Lung microvascular endothelial cell (primary cell): ENCODE measurements at regions not wholly inside any gene's neighbourhood (a gene's known extent, or its start where the extent isn't known, plus 50 kb on each side); places are given as distances from the start of the nearest gene placed in this dataset.

Source experiments
- DNase-seq, 2 donors: peaks; one replicate each; pipeline versions ENCODE4 v3.0.0 to v3.0.0-alpha.2; 2010; ENCODE audit warnings: low read depth in 2 of 2

DNA sequence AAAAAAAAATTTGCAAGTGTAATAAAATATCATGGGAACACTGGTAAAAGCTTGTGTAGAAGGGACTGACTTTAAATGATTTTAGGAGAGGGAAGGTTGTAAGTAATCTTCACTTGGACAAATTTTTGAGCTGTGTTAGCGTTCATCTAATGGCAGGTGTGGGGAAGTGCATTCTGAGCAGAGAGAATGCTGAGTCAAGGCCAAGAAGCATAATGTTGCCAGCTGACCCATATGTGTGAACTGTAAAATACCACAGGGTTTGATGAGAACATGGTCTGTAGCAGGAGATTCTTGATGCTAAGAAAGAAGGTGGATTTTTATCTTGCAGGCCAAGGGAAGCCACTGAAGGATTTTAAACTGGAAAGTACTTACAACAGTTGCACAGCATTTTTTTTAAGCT is 98.2 kb upstream of the ZNF32 start:
- no peak for DNase-seq

DNA sequence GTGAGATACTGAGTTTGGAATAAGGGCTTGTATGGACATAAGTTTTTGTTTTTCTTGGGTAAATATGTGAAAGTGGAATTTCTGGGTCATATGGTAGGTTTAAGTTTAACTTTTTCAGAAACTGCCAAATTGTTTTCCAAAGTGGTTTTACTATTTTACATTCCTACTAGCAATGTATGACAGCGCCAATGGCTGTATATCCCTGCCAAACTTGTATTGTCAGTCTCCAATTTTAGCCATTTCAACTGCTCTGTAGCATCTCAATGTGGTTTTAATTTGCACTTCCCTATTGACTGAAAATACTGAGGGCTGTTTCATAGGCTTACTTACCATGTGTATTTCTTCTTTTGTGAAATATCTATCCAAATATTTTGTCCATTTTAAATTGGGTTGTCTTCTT is 90.5 kb upstream of the ZNF32 start:
- no peak for DNase-seq

DNA sequence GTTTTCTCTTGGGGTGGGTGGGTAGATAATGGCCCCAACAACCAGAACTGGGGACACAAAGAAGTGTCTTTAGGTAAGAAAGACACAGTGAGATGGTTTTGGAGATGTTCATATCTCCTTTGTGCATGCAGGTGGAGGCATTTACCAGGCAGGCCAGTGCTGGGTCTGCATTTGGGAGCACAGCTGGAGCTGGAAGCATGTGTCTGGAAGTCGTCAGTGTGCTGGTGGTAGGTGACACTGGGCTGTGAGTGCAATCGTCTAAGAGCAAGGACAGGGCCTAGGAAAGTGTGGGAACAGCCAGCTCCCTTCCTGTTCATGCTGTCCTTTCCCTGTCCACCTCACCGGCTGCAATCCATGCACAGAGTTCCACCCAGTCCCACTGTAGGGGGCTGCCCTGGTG is 88.3 kb upstream of the ZNF32 start:
- no peak for DNase-seq

DNA sequence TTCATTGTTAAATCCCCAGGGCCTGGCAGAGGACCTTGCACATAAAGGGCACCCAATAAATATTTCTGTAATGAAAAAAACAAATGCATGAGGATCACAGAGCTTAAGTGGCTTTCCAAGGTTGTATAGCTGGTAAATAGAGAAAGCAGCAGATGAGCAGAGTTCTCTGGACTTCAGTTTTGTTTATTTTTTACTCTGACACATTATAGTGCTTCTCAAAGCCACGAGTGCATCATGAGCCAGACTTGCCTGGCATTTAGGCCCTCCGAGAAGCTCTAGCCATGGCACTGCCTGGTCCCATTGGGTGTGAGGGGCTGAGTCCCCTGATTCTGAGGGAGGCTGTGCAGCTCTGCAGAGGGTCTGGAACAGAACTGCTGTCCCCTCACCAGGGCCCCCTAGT is 87.2 kb upstream of the ZNF32 start:
- no peak for DNase-seq

DNA sequence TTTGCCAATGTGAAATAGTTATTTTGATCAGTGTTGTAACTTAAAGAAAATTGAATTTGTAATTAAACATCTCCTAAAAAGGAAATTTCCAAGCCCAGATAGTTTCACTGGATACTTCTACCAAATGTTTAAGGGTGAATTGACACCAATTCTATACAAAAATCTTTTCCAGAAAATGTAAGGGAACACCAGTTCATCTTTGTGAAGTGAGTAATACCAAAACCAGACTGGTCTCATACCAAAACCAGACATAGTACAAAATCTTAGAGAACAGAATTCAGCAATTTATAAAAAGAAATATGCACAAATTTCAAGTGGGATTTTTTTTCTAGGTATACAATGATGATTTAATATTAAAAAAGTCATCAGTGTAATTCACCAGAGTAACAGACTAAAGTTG is 86.0 kb upstream of the ZNF32 start:
- DNase-seq = no peak

DNA sequence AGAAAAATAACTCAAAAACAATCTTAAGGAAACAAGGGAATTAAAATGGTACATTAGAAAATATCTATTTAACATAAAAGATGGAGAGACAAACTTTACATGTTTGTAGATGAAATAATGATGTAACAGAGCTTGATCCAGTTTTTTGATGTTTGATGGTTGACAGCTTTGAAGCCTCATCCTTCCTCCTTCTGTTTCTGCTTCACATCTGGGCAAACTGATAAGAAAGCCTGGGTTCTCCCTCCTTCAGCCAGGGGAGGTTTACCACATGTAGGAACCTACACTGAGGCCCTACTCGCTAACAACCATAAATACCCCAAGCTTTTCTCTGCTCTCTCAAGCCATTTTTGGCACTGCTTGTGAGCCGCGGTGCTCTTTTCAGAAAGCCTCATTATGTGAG is 82.8 kb upstream of the ZNF32 start:
- DNase-seq = no peak

DNA sequence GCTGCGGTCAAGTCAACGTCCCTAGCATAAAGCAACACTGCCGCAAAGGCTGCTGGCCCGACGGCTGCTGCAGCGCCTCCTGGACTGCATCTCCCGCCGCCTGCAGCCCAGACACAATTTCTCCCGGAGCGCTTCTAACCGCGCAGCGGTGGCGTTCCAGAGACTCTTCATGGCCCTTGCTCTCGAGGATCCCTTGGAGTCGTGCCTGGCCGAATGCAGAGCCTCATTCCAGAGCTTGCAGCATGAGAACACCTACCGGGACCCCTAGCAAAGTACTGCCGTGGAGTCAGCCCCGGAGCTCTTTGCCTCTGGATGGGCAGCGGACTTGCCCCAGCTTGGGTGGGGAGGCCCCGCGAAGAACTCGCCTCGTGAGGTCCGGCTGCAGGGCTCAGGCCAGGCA is 79.7 kb upstream of the ZNF32 start:
- DNase-seq = no peak

DNA sequence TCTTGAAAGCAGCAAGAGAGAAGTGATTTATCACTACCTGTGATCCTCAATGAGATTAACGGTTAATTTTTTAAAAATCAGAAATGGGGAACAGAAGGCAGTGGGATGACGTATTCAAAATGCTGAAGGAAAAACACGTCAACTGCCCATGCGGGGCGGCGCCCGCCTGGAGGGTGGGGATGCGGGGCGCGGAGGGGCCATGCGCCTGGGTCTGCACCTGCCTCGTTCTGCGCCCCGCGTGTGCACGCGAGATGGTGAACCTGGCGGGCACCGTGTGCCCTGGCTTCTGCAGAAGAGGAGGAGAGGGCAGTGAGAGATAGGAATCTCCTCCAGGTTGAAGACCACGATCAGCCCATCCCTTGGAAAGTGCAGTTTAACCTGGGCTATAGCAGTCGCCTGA is 79.3 kb upstream of the ZNF32 start:
- no peak for DNase-seq

DNA sequence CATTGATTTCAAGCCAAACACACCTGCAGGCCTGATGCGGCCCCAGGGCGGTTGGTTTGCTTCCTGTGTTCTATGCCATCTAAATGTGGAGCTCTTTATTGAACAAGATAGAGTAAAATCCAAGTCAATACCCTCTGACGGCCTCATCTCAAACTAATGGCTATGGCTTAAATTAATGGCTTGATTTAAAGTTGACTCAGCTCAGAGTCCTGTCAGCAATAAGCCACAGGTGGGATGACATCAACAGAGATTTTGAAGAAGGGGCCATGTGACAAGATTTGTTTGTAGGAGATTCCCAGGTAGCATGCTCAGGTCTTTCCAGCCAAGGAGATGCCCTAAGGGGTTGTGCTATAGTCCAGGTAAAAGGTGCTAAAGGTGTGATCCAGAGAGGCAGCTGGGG is 66.7 kb upstream of the ZNF32 start:
- no peak for DNase-seq

DNA sequence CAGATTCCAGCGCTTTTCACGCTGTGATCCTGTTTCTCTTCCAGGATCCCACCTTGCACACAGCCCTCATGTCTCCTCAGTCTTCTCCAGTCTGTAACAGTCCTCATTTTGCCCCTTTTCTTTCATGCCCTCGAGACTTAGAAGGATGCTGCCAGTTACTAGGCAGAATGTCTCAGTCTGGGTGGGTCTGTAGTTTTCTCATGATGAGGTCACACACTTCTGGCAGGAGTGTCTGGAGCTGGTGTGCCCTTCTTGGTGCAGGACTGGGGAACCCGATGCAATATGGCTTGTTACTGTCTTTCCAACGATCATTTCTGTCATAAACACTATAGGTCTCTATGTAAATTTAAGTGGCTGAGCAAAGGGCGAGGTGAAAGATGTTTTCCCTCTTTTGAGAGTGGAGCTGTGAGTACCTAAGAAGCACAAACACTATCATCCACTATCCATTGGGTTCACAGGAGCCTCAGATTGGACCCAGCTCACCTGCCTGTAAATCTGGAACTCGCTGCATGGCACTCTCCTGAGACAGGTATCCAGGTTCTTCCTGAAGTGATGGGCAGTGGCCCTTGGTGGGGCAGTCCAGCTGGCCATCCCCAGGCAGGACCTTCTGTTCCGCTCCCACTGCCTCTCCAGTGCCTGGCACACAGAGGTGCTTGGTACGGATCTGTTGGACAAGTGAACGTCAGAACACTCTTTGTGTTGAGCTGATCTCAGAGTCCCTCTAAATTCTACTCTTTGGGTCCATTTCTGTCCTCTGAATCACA is 64.3 kb upstream of the ZNF32 start:
- no peak for DNase-seq

DNA sequence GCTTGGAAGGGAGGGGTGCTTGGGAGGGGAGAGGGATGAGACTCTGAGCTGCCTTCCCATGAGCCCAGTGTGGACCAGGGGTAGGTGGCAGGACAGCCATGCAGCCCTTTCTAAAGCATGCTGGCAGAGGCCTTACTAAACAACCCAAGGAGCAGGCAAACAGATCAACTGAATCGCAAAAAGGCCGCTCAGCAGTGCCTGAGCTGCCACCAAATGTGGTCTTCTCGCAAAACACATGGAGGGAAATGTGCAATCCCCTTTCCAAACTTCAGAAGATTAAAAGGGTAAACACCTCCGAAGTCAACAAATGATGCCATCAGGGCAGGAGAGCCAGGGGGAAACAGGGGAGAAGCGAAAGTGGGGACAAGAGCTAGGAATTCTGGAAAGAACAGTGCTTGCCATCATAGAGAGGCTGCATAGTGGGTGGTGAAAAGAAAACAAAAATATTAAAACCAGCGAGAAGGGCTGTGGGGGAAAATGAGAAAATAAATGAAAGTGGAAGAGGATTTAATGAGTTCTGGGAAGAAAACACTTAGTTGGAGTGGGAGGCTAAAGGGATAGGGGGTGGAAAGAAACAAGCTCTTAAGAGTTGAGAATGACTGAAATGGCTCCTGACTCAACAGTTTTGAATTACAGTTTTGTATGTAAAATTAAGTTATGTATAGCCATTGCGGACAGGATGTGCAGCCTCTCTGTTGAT is 62.2 kb upstream of the ZNF32 start:
- no peak for DNase-seq

DNA sequence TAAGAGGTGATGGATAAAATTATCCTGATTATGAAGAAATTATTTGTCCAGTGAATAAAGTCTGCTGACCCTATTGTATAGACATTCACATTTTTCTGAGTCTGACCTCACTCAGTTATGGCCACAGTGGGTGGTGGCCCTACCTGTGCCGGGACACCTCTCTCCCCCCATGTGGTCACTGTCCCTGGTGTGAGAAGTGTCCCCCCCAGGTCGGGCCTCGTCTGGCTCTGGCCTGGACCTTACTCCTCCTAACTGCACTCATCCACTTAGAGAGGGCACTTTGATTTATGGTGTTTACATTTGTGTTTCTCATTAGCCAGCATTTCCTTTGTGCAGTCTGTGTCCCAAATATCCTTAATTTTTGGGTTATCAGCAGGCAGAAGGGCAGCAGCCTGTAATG is 59.6 kb upstream of the ZNF32 start:
- no peak for DNase-seq

DNA sequence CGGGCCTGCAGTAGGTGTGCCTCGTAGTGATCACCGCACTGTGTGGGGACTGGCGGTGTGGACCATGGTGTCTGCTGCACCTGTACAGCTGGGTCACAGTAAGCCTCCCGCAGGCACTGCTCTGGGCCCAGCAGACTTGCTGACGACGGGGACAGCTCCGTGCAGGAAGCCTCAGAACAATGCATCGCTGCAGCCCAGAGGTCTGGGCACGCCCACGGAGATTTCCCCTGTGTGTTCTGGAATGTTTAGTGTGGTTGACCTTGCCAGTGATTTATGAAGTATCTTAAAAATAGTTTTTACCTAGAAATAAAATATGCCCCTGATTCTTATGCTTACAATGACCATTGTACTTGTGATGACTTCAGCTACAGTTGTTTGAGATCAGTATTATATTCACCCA is 59.1 kb upstream of the ZNF32 start:
- DNase-seq = peak; percentile 71 to 83

DNA sequence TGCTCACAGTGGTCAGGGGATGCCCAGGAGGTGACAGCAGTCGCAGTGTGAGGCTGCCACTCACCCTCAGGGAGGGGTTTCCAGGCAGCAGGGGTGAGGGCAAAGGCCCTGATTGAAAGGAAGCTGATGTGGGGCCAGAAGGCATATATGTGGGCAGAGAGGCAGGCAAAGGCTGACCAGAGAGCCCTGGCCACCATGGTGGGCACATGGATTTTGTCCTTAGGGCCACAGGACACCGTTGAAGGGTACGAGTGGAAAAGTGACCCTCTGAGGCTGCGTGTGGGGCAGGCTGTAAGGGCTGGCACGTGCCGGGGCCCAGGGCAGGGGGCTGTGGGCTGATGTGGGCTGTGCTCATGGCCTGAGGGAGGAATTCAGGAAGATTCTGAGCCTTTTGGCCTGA is 57.5 kb upstream of the ZNF32 start:
- DNase-seq = no peak

DNA sequence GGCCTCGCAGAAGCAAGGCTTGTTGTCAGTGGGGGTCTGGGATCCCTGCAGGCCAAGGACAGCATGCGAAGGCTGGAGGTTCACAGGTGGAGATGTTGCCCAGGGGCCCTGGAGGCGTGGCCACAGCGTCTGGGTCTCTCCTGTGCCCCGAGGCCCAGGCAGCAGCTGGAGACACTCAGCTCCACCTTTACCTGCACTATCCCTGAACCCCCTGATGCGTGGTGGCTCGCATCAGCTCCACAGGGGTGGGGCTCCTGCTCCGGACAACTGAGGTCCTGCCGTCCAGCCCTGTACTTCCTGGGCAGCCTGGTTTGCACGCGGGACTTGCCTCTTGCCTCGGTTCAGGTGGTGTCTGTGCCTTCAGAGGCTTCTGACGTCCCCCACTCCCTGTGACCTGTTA is 54.6 kb upstream of the ZNF32 start:
- no peak for DNase-seq

DNA sequence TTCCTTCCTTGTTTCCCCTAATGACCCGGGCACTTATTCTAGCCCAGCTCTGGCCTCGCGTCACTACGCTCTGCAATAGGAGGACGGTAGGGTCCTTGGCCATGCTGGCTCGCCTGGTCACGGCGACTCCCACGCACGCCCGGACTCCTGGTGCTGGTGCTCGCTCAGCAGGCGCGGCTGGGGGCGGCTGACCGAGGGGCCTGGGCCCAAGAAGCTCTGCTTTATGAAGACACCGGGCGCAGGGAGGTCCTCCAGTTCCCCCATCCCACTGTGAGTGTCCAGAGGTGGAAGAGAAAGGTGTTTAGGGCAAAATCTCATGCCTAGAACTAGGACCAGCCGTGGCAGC is 54.2 kb upstream of the ZNF32 start:
- DNase-seq = no peak

DNA sequence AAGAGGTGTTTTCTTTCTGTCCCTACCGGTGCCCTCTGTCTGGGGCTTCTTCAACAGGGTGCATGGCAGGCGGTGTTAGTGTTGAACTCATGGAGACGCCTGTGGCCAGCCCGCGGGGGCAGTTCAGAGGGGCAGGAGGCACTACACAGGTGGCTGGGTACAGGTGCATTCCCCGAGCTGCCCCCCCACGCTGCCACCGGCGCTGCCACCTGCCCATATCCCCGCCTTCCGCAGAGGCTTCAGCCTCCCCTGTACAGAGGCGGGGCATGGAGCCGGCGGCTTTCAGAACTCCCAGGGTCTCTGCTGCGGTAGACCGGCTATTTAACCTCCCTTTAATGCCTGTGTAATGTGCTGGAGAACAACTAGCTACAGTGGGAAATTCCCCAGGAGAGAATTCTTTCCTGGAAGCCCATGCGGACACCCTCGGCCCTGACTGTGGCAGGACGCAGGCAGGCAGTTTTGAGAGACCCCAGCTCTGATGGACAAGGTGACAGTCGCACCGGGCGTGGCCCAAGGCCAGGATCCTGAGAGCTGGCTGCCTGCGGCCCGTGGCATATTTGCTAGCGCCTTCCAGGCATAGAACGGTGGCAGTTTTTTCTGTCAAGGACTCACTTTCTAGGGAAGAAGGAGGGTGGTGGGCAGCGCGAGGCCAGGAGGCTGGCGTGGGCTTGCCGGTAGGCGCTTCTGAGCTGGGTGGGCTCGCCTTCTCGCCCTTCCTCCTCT is 53.7 kb upstream of the ZNF32 start:
- no peak for DNase-seq

DNA sequence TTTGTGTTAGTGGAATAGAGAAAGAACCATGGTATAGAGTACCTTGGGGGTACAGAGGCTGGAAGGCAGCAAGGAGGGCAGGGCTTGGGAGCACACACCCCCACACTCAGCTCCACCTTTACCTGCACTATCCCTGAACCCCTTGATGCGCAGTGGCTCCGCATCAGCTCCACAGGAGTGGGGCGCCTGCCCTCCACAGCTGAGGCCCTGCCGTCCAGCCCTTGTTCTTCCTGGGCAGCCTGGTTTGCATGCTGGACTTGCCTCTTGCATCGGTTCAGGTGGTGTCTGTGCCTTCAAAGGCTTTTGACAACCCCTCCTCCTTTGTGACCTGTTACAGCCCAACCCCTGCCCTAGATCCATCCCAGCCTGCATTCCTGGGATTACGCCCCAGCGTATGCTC is 52.6 kb upstream of the ZNF32 start:
- DNase-seq = no peak

DNA sequence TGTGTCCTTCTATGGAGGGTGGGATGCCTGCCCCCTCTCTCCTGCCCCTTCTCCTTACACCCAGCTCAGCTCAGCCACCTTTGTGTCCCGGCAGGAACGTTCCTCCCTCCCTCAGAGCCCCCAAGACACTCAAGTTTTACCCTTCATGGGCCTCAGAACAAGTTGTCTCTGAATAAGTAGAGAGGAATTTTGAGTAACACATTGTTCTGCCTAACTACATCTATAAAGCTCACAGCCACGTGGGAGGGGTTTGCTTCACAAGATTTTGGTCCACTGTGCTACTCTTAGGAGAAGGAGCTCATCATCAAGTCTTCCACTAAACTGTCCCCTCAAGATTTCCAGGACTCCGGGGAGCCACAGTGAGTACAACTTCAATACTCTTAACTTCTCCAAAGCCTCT is 51.6 kb upstream of the ZNF32 start:
- DNase-seq = no peak

DNA sequence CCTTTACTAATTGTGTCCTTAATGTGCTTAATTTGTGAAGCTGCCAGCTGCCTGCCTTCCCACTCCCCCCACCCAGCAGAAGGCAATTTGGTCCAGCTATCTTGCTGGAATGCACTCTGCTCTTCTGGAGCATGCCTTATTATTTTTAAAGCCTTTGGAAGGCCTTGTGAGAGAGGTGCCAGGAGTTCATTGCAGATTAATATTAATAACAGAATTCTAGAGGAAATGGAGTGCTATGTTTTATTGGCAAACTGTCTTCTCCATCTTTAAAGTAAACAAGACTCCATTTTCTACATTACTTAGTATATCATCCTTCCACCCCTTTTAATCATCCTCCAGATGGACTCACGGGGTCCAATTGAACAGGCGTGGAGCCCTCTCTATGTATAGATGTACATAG is 50.8 kb upstream of the ZNF32 start:
- no peak for DNase-seq
